ENCODE measurements at regions not wholly inside any gene's neighbourhood (a gene's known extent, or its start where the extent isn't known, plus 50 kb on each side); places are given as distances from the start of the nearest gene placed in this dataset.
A peak's percentile ranks its signal among the peaks of the same experiment; 100 is the strongest.

DNA sequence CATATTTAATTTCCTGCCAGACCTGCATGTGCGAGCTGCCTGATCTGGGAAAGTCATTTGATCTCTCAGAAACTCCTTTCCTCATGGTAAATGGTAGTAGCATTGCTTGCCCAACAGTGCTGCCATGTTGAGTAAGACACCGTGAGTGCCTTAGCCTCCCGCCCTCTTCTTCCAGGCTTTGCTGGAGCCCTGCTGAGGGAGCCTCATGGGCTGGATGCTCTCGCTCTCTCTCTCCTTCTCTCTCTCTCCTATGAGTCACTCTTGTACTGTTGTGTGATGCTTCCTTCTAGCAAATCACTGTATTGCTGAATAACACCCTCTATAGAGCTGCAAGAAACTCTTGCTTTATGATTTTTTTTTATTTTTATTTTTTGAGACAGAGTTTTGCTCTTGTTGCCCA, 365.5 kb downstream of the UQCRFS1 start:
- TF ChIP-seq, protein P1, sequence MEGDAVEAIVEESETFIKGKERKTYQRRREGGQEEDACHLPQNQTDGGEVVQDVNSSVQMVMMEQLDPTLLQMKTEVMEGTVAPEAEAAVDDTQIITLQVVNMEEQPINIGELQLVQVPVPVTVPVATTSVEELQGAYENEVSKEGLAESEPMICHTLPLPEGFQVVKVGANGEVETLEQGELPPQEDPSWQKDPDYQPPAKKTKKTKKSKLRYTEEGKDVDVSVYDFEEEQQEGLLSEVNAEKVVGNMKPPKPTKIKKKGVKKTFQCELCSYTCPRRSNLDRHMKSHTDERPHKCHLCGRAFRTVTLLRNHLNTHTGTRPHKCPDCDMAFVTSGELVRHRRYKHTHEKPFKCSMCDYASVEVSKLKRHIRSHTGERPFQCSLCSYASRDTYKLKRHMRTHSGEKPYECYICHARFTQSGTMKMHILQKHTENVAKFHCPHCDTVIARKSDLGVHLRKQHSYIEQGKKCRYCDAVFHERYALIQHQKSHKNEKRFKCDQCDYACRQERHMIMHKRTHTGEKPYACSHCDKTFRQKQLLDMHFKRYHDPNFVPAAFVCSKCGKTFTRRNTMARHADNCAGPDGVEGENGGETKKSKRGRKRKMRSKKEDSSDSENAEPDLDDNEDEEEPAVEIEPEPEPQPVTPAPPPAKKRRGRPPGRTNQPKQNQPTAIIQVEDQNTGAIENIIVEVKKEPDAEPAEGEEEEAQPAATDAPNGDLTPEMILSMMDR (IDR thresholded peaks at IDR 0.05; ENCODE audit: low read depth, low read length): no peak
- H3K4me3 ChIP-seq (replicated peaks in 1 of 2; ENCODE audit: low read depth in 2 of 2, low read length in 2 of 2): no peak overlapping the region
- DNase-seq (ENCODE audit: low read depth in 2 of 2): peak in 1 of 2 donors; percentile 57

DNA sequence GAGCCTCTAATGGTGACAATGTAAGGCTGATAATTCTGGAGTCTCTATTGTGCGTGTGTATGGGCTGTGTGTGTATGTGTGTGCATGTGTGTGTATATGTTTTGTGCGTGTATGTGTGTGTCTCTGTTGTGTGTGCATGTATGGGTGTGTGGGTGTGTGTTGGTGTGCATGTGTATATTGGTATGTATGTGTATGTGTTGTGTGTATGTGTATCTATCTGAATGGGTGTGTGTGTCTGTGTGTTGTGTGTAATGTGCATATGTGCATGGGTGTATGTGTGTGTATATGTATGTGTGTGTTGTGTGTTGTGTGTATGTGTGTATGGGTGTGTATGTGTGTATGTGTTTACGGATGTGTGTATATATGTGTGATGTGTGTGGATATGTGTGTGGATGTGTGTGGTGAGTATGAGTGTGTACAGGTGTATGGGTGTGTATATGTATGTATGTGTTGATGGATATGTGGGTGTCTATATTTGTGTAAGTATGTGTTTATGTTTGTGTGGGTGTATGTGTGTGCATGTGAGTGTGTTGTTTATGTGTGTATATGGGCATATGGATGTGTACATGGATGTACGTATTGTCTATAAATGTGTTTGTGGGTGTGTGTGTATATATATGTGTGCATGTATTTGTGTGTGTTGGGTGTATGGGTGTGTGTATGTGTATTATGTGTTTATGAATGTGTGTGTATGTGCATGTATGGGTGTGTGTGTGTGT, 366.7 kb downstream of the UQCRFS1 start:
- TF ChIP-seq, protein P1 (IDR thresholded peaks at IDR 0.05; ENCODE audit: low read depth, low read length): no peak
- H3K4me3 ChIP-seq (replicated peaks in 1 of 2; ENCODE audit: low read depth in 2 of 2, low read length in 2 of 2): no peak overlapping the region
- DNase-seq (ENCODE audit: low read depth in 2 of 2): no peak

DNA sequence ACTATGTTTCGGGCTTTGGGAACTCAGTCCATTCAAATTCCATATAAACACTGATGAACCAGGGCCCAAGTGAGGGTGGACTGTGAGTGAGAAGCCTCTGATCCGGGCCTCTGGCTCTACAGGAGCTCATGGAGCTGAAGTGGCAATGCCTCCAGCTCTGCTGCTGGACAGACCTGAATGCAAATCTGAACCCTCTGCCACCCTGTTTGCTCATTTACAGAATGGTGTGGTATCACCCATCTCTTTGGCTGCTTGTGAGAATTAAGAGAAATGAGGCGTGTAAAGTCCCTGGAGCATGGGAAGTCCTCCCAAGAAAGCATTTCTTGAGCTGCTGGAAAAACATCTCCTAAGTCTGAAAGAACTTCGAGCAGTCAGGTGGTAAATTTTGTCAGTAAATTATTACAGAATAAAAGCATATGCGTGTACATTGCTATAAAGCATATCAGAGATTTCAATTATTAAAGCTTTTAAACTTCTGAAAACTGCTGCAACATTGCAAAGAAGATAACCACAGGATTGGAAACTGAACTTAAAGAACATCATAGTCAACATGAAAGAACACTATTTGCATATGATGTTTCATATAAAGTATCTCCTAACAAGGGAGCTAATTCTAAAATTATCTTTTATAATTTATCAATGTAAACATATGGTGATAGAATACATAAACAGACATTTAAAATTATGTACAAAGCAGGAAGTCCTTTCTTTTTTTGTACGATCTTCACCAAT, 369.0 kb downstream of the UQCRFS1 start:
- TF ChIP-seq, protein P1 (IDR thresholded peaks at IDR 0.05; ENCODE audit: low read depth, low read length): no peak
- no peak overlapping the region for H3K4me3 ChIP-seq (replicated peaks in 1 of 2; ENCODE audit: low read depth in 2 of 2, low read length in 2 of 2)
- no peak for DNase-seq (ENCODE audit: low read depth in 2 of 2)

DNA sequence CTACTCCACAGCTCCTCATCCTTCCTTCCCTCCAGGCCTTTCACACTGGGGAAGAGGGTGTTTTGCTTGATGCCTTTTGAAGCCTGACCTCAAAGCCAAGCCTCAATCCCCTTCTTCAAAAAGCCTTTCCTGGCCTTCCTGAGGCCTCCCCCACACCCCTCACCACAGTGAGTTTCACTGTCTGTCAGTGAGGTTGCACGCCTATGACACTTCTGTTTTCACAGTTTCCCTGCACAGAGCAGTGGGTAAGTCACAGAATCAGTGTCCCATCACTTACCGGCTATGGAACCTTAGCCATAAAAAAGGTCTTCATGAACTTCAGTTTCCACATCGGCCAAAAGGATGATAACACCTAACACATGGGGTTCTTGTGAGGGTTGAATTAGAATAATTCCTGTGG, 371.4 kb downstream of the UQCRFS1 start:
- DNase-seq (ENCODE audit: low read depth in 2 of 2): no peak
- no peak overlapping the region for H3K4me3 ChIP-seq (replicated peaks in 1 of 2; ENCODE audit: low read depth in 2 of 2, low read length in 2 of 2)
- TF ChIP-seq, protein P1 (IDR thresholded peaks at IDR 0.05; ENCODE audit: low read depth, low read length): no peak

DNA sequence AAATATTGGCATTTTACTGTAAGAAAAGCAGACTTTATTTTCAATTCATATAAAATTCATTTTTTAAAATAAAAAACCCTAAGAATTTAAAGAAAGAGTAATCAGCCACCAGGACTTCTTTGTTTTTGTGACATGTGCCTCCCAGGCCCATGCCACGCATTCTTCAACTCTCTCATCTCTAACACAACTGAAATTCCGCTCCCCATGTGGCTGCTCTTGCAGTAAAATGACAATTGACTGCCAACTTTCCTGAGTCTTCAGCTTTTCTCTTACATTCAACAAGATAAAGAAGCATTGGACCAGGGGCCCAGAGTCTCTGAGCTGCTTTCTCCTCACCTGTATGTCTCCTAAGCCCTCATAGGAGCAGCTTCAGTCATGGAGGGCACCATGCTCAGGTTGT, 372.1 kb downstream of the UQCRFS1 start:
- H3K4me3 ChIP-seq (replicated peaks in 1 of 2; ENCODE audit: low read depth in 2 of 2, low read length in 2 of 2): no peak overlapping the region
- TF ChIP-seq, protein P1 (IDR thresholded peaks at IDR 0.05; ENCODE audit: low read depth, low read length): no peak
- DNase-seq (ENCODE audit: low read depth in 2 of 2): no peak

DNA sequence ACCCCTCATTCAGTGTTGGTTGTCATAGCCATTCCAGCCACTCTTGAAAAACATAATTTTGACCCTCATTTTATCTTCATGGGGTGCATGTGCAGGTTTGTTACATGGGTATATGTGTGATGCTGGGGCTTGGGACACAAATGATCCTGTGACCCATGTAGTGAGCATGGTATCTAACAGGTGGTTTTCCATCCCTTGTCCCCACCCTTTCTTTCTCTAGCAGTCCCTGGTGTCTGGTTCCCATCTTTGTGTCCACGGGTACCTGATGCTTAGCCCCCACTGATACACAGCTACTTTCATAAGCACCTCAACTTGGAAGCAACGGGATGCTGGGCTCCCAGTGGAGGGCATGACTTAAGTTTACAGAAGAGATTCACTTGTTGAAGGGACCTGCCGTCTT, 373.5 kb downstream of the UQCRFS1 start:
- TF ChIP-seq, protein P1 (IDR thresholded peaks at IDR 0.05; ENCODE audit: low read depth, low read length): no peak
- DNase-seq (ENCODE audit: low read depth in 2 of 2): no peak
- H3K4me3 ChIP-seq (replicated peaks in 1 of 2; ENCODE audit: low read depth in 2 of 2, low read length in 2 of 2): no peak overlapping the region

Measured in cardiac fibroblast (primary cell).